ENCODE measurements at regions not wholly inside any gene's neighbourhood (a gene's known extent, or its start where the extent isn't known, plus 50 kb on each side); places are given as distances from the start of the nearest gene placed in this dataset.
"Not testable (repeated sequence)": the region's sequence is repeated elsewhere in the genome, so short reads cannot be mapped to it uniquely, and the experiment has no call there.

GRCh38 chr7:34354899-34355298 is 303.1 kb upstream of the NPSR1 start:
- no peak overlapping the region for H3K4me3 ChIP-seq (replicated peaks in 1 of 2; ENCODE audit: low read depth in 2 of 2, low read length in 2 of 2)
- no peak for TF ChIP-seq CTCF (IDR thresholded peaks at IDR 0.05; ENCODE audit: low read depth, low read length)
- DNase-seq (ENCODE audit: low read depth in 2 of 2) = peak; percentile 21 to 56

- DNase-seq (ENCODE audit: low read depth in 2 of 2) = peak in 1 of 2 donors; percentile 69
- H3K4me3 ChIP-seq (replicated peaks in 1 of 2; ENCODE audit: low read depth in 2 of 2, low read length in 2 of 2) = no peak overlapping the region
- no peak for TF ChIP-seq CTCF (IDR thresholded peaks at IDR 0.05; ENCODE audit: low read depth, low read length)
Observed at GRCh38 chr7:34357068-34357467, 300.9 kb upstream of the NPSR1 start.

- no peak for TF ChIP-seq CTCF (IDR thresholded peaks at IDR 0.05; ENCODE audit: low read depth, low read length)
- no peak overlapping the region for H3K4me3 ChIP-seq (replicated peaks in 1 of 2; ENCODE audit: low read depth in 2 of 2, low read length in 2 of 2)
- DNase-seq (ENCODE audit: low read depth in 2 of 2) = no peak
Observed at GRCh38 chr7:34357946-34358345, 300.1 kb upstream of the NPSR1 start.

DNA sequence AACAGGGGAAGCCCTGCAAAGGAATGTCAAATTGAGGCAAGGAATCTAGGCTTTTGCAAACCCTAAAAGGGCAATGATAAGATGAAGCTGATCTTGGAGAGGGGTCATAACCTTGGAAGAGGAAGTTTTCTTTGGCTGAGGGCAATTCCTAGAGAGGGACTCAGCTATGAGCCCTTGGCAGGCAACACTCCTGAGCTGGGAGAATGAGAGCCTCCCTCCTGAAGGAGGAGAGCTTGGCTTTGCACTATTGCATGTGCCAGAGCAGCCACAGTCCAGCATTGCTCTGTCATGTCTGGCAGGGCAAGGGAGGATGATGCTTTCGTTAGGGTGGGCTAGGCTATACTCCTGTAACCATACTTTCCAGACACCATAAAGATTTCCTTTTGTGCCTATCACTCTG is 299.4 kb upstream of the NPSR1 start:
- DNase-seq (ENCODE audit: low read depth in 2 of 2) = not testable (repeated sequence)

DNA sequence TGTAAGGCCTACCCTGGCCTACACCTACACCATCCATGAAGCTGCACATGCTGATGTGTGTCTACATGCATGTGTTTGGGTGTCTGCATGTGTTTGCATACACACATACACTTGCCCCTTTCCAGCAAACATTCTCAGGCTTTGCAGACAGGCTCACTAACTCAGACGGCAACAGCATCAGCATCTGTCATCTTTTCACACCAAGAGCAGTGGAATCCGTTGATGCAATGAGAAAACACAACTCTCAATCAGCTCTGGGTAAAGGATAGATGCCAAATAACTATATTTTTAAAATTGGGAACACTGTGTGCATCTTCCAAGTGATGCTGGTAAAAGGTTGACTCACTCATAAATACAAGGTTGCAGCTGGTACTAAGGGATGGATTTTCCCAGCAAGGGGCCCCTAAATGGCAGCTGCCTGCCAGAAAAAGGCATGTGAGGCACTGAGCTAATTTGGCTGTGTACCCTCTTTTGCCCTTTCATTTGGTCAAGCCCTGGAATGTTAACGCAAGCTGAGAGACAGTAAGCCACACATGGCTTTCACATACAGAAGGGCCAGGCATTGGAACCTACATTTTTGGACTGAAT is 296.3 kb upstream of the NPSR1 start:
- no peak overlapping the region for H3K4me3 ChIP-seq (replicated peaks in 1 of 2; ENCODE audit: low read depth in 2 of 2, low read length in 2 of 2)
- TF ChIP-seq CTCF (IDR thresholded peaks at IDR 0.05; ENCODE audit: low read depth, low read length) = no peak
- DNase-seq (ENCODE audit: low read depth in 2 of 2) = peak in 1 of 2 donors; percentile 5

More for the DNA sequence above, 299.4 kb upstream of the NPSR1 start:
- H3K4me3 ChIP-seq (replicated peaks in 1 of 2; ENCODE audit: low read depth in 2 of 2, low read length in 2 of 2) = not testable (repeated sequence)

- H3K4me3 ChIP-seq (replicated peaks in 1 of 2; ENCODE audit: low read depth in 2 of 2, low read length in 2 of 2) = no peak overlapping the region
- no peak for TF ChIP-seq CTCF (IDR thresholded peaks at IDR 0.05; ENCODE audit: low read depth, low read length)
- DNase-seq (ENCODE audit: low read depth in 2 of 2) = no peak
Observed at GRCh38 chr7:34362621-34363020, 295.4 kb upstream of the NPSR1 start.

GRCh38 chr7:34364130-34364529 is 293.9 kb upstream of the NPSR1 start:
- no peak overlapping the region for H3K4me3 ChIP-seq (replicated peaks in 1 of 2; ENCODE audit: low read depth in 2 of 2, low read length in 2 of 2)
- no peak for TF ChIP-seq CTCF (IDR thresholded peaks at IDR 0.05; ENCODE audit: low read depth, low read length)
- no peak for DNase-seq (ENCODE audit: low read depth in 2 of 2)

Data from cardiac fibroblast (primary cell).